ENCODE measurements at regions not wholly inside any gene's neighbourhood (a gene's known extent, or its start where the extent isn't known, plus 50 kb on each side); places are given as distances from the start of the nearest gene placed in this dataset.

- no peak for TF ChIP-seq CTCF (conservative IDR thresholded peaks at IDR 0.05)
- TF ChIP-seq ZFX (IDR thresholded peaks at IDR 0.05), result no peak
Measured at GRCh38 chr16:60064026-60064425, 1329.9 kb upstream of the GOT2 start.
